ENCODE measurements at regions not wholly inside any gene's neighbourhood (a gene's known extent, or its start where the extent isn't known, plus 50 kb on each side); places are given as distances from the start of the nearest gene placed in this dataset.

- H3K27me3 ChIP-seq (ENCODE audit: low read length) = no peaks in the 10 kb centered on the region
- TF ChIP-seq CTCF (IDR thresholded peaks at IDR 0.05; ENCODE audit: insufficient read depth, low read length, poor library complexity, severe bottlenecking) (no peak), EZH2phosphoT487 (conservative IDR thresholded peaks at IDR 0.05; ENCODE audit: low read length) (no peak)
- no peaks in the 10 kb centered on the region for H3F3A ChIP-seq (ENCODE audit: insufficient read depth)
- H2AFZ ChIP-seq (ENCODE audit: low read depth, low read length, severe bottlenecking) = no peak overlapping the region
- H3K9me3 ChIP-seq (ENCODE audit: insufficient read depth, low read length) = no peaks in the 10 kb centered on the region
- H3K36me3 ChIP-seq (ENCODE audit: low read length) = no peaks in the 10 kb centered on the region
- no peak overlapping the region for H3K4me3 ChIP-seq (ENCODE audit: insufficient read depth, low read length, poor library complexity, severe bottlenecking)
- H3K9ac ChIP-seq (ENCODE audit: low read length) = no peak overlapping the region
- H3K27ac ChIP-seq (ENCODE audit: low read depth, low read length) = no peak overlapping the region
- H3K4me2 ChIP-seq (ENCODE audit: low read depth, low read length, poor library complexity, severe bottlenecking) = no peak overlapping the region
- H3K79me2 ChIP-seq (ENCODE audit: insufficient read depth, low read length) = no peaks in the 10 kb centered on the region
- no peaks in the 10 kb centered on the region for H3K9me2 ChIP-seq (replicated peaks; ENCODE audit: insufficient read depth, low read length)
- H4K20me1 ChIP-seq (ENCODE audit: low read depth, low read length) = no peaks in the 10 kb centered on the region
These were observed 181.3 kb upstream of the AFDN start for GRCh38 chr6:167645368-167645767.

GRCh38 chr6:167647306-167647705 lies 179.4 kb upstream of the AFDN start:
- Histone ChIP-seq H3K4me2 (ENCODE audit: low read depth, low read length, poor library complexity, severe bottlenecking) (no peak overlapping the region), H4K20me1 (ENCODE audit: low read depth, low read length) (no peaks in the 10 kb centered on the region), H3K4me3 (ENCODE audit: insufficient read depth, low read length, poor library complexity, severe bottlenecking) (no peak overlapping the region), H3K79me2 (ENCODE audit: insufficient read depth, low read length) (no peaks in the 10 kb centered on the region), H3K36me3 (ENCODE audit: low read length) (no peaks in the 10 kb centered on the region), H3K9ac (ENCODE audit: low read length) (no peak overlapping the region), H3K27me3 (ENCODE audit: low read length) (no peaks in the 10 kb centered on the region), H3K9me2 (replicated peaks; ENCODE audit: insufficient read depth, low read length) (no peaks in the 10 kb centered on the region), H3K9me3 (ENCODE audit: insufficient read depth, low read length) (no peaks in the 10 kb centered on the region), H2AFZ (ENCODE audit: low read depth, low read length, severe bottlenecking) (no peak overlapping the region), H3K27ac (ENCODE audit: low read depth, low read length) (no peak overlapping the region), H3F3A (ENCODE audit: insufficient read depth) (no peaks in the 10 kb centered on the region)
- TF ChIP-seq CTCF (IDR thresholded peaks at IDR 0.05; ENCODE audit: insufficient read depth, low read length, poor library complexity, severe bottlenecking) = no peak

- no peaks in the 10 kb centered on the region for H3F3A ChIP-seq (ENCODE audit: insufficient read depth)
- no peak overlapping the region for H3K4me2 ChIP-seq (ENCODE audit: low read depth, low read length, poor library complexity, severe bottlenecking)
- H3K27ac ChIP-seq (ENCODE audit: low read depth, low read length) = no peak overlapping the region
These were observed 178.8 kb upstream of the AFDN start for GRCh38 chr6:167647737-167648470.

More at GRCh38 chr6:167647737-167648470, 178.8 kb upstream of the AFDN start:
- Histone ChIP-seq H3K4me3 (ENCODE audit: insufficient read depth, low read length, poor library complexity, severe bottlenecking) (no peak overlapping the region), H4K20me1 (ENCODE audit: low read depth, low read length) (no peaks in the 10 kb centered on the region), H2AFZ (ENCODE audit: low read depth, low read length, severe bottlenecking) (no peak overlapping the region), H3K79me2 (ENCODE audit: insufficient read depth, low read length) (no peaks in the 10 kb centered on the region), H3K9ac (ENCODE audit: low read length) (no peak overlapping the region), H3K9me2 (replicated peaks; ENCODE audit: insufficient read depth, low read length) (no peaks in the 10 kb centered on the region), H3K9me3 (ENCODE audit: insufficient read depth, low read length) (no peaks in the 10 kb centered on the region), H3K36me3 (ENCODE audit: low read length) (no peaks in the 10 kb centered on the region), H3K27me3 (ENCODE audit: low read length) (no peaks in the 10 kb centered on the region)
- no peak for TF ChIP-seq CTCF (IDR thresholded peaks at IDR 0.05; ENCODE audit: insufficient read depth, low read length, poor library complexity, severe bottlenecking)
- TF ChIP-seq EZH2phosphoT487 (conservative IDR thresholded peaks at IDR 0.05; ENCODE audit: low read length) = no peak
